ENCODE measurements at regions not wholly inside any gene's neighbourhood (a gene's known extent, or its start where the extent isn't known, plus 50 kb on each side); places are given as distances from the start of the nearest gene placed in this dataset.
A peak's percentile ranks its signal among the peaks of the same experiment; 100 is the strongest.

- Histone ChIP-seq H3K27ac (ENCODE audit: low read depth, low read length) (no peak overlapping the region), H2AFZ (ENCODE audit: low read depth, low read length) (no peak overlapping the region), H3K4me2 (ENCODE audit: low read length) (peak overlapping the region; percentile 28), H3K27me3 (ENCODE audit: insufficient read depth, low read length) (no peaks in the 10 kb centered on the region), H3K9me3 (ENCODE audit: insufficient read depth, low read depth, low read length) (no peaks in the 10 kb centered on the region), H3K79me2 (ENCODE audit: insufficient read depth, low read length) (no peaks in the 10 kb centered on the region), H3K9ac (ENCODE audit: low read length) (no peak overlapping the region), H4K20me1 (ENCODE audit: insufficient read depth, low read length) (no peaks in the 10 kb centered on the region), H3K4me3 (ENCODE audit: insufficient read depth, low read depth, low read length) (no peak overlapping the region), H3K4me1 (ENCODE audit: insufficient read depth, low read length) (peaks cover 39% of the 10 kb centered on the region), H3K36me3 (ENCODE audit: insufficient read depth, low read length) (no peaks in the 10 kb centered on the region)
- Mint-ChIP-seq H3K9me3 (ENCODE audit: unreplicated experiment) (peaks cover 8% of the 10 kb centered on the region), H3K4me1 (ENCODE audit: low read depth, unreplicated experiment) (peaks cover 49% of the 10 kb centered on the region), H3K27ac (ENCODE audit: unreplicated experiment) (peak overlapping the region; percentile 18), H3K36me3 (ENCODE audit: low read depth, unreplicated experiment) (peaks cover 5% of the 10 kb centered on the region), H3K4me3 (ENCODE audit: unreplicated experiment) (no peak overlapping the region), H3K27me3 (ENCODE audit: low read depth, unreplicated experiment) (no peaks in the 10 kb centered on the region)
- FAIRE-seq (no peak), DNase-seq (ENCODE audit: low read depth) (no peak)
- TF ChIP-seq EZH2 (IDR thresholded peaks at IDR 0.05; ENCODE audit: insufficient read depth, low read length) (no peak), CTCF (IDR thresholded peaks at IDR 0.05; ENCODE audit: insufficient read depth, low read depth, low read length) (no peak)
Observed at GRCh38 chr7:45974540-45975360, 53.7 kb upstream of the IGFBP3 start.

GRCh38 chr7:45973725-45974532 lies 52.9 kb upstream of the IGFBP3 start:
- Histone ChIP-seq H3K27ac (ENCODE audit: low read depth, low read length) (no peak overlapping the region), H2AFZ (ENCODE audit: low read depth, low read length) (no peak overlapping the region), H3K4me3 (ENCODE audit: insufficient read depth, low read depth, low read length) (no peak overlapping the region), H4K20me1 (ENCODE audit: insufficient read depth, low read length) (no peaks in the 10 kb centered on the region), H3K79me2 (ENCODE audit: insufficient read depth, low read length) (no peaks in the 10 kb centered on the region), H3K9ac (ENCODE audit: low read length) (no peak overlapping the region), H3K4me2 (ENCODE audit: low read length) (peak overlapping the region; percentile 28), H3K27me3 (ENCODE audit: insufficient read depth, low read length) (no peaks in the 10 kb centered on the region), H3K4me1 (ENCODE audit: insufficient read depth, low read length) (peaks cover 34% of the 10 kb centered on the region), H3K9me3 (ENCODE audit: insufficient read depth, low read depth, low read length) (no peaks in the 10 kb centered on the region), H3K36me3 (ENCODE audit: insufficient read depth, low read length) (no peaks in the 10 kb centered on the region)
- DNase-seq (ENCODE audit: low read depth) (peak; percentile 14), FAIRE-seq (no peak)
- Mint-ChIP-seq H3K4me1 (ENCODE audit: low read depth, unreplicated experiment) (peaks cover 42% of the 10 kb centered on the region), H3K9me3 (ENCODE audit: unreplicated experiment) (peaks cover 8% of the 10 kb centered on the region), H3K36me3 (ENCODE audit: low read depth, unreplicated experiment) (peaks cover 8% of the 10 kb centered on the region), H3K27ac (ENCODE audit: unreplicated experiment) (peak overlapping the region; percentile 18), H3K27me3 (ENCODE audit: low read depth, unreplicated experiment) (no peaks in the 10 kb centered on the region), H3K4me3 (ENCODE audit: unreplicated experiment) (no peak overlapping the region)
- TF ChIP-seq EZH2 (IDR thresholded peaks at IDR 0.05; ENCODE audit: insufficient read depth, low read length) (no peak), CTCF (IDR thresholded peaks at IDR 0.05; ENCODE audit: insufficient read depth, low read depth, low read length) (no peak)
